Posterior cingulate gyrus (tissue), 11 donors: ENCODE measurements at regions not wholly inside any gene's neighbourhood (a gene's known extent, or its start where the extent isn't known, plus 50 kb on each side); places are given as distances from the start of the nearest gene placed in this dataset.

Experiments used
- DNase-seq, 10 donors: peaks; one replicate each; pipeline versions ENCODE4 v3.0.0 to v3.0.0-alpha.2; 2020 to 2021; ENCODE audit warnings: mixed read lengths in 3 of 10
- intact Hi-C: fragments of 100-400 bp; cut with DNase I; formaldehyde crosslinking; loops from one replicate; pipeline ENCODE4 v1.15.1; 2023

GRCh38 chr19:20256606-20257005, 89.6 kb downstream of the ZNF486 start:
- intact Hi-C loops, result no loop called here

GRCh38 chr19:20254121-20254520, 87.1 kb downstream of the ZNF486 start:
- intact Hi-C loops, result no loop called here
- DNase-seq, result no peak

More at GRCh38 chr19:20256606-20257005, 89.6 kb downstream of the ZNF486 start:
- no peak for DNase-seq

DNA sequence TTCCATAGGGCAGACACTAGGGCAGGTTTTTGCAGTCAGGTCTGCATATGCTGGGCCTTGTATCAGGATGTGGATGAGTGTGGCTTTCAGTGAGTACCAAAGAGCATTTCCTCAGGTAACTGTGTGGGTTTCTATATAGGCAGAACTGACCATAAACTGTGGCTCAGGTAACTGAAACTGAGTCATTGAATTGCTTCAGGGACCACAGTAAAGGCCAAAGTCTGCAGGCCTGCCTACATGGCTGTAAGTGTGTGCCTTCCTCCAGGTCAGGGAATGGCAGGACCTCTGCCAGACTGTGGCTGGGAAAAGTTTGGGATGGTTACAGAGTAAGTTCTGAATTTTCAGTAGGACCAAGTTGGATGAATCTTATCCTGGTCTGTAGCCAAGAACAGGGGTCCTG, 85.6 kb downstream of the ZNF486 start:
- intact Hi-C loops, result no loop called here
- DNase-seq, result no peak

DNA sequence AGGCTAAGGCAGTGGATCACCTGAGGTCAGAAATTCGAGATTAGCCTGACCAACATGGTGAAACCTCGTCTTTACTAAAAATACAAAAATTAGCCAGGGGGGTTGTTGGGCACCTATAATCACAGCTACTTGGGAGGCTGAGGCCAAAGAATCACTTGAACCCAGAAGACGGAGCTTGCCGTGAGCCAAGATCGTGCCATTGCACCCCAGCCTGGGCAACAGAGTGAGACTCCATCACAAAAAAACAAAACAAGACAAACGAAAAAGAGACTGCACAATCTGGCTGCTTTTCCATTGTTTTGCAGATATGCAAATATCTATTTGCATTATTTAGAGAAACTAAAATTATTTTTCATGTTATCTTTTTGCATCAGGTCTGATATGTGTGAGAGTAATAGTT, 83.6 kb downstream of the ZNF486 start:
- intact Hi-C loops, result no loop called here
- DNase-seq, result no peak

GRCh38 chr19:20250121-20250520, 83.1 kb downstream of the ZNF486 start:
- intact Hi-C loops, result no loop called here
- no peak for DNase-seq
